ENCODE measurements at regions not wholly inside any gene's neighbourhood (a gene's known extent, or its start where the extent isn't known, plus 50 kb on each side); places are given as distances from the start of the nearest gene placed in this dataset.

DNA sequence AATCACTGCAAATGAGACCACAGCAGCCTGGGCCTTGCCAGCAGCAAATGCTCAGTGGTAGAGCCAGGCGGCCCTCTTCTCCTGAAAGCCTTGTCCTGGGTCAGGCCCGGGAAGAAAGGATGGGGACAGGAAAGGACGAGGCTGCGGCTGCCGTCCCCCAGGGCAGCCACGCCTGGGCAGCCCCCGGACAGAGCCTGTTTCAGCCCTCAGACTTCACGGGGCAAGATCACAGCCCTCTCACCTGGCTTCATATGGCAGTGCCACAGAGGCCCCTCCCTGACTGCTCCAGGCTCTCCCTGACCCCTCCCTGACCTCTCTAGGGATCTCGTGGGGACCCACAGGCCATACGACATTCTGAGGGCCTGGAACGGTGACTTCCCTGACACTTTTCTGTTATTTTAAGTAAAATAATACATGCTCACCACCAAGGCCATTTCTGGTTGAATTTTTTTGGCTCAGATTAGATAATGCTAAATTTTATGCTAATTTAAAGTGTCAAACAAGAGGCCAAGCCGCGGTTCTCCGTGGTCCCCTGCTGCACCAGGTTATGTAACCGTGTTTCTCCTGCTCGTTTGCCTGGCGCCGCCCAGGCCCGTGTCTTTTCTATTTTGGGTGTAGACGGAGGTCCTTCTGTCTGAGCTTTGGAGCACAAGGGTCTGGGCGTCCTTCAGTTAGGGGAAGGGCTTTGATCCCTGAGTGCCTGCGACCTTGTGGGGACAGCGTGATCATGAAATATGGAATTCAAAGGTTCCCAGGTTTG is 59.9 kb upstream of the BHLHE23 start:
- Mint-ChIP-seq H3K4me3 (ENCODE audit: low read depth, unreplicated experiment) (no peak overlapping the region), H3K27ac (ENCODE audit: unreplicated experiment) (no peak overlapping the region), H3K4me1 (ENCODE audit: low read depth, unreplicated experiment) (no peaks in the 10 kb centered on the region), H3K36me3 (ENCODE audit: insufficient read depth, unreplicated experiment) (no peaks in the 10 kb centered on the region), H3K27me3 (ENCODE audit: unreplicated experiment) (peaks cover 93% of the 10 kb centered on the region), H3K9me3 (ENCODE audit: low read depth, unreplicated experiment) (peaks cover 4% of the 10 kb centered on the region)
- DNase-seq, result no peak
- intact Hi-C loops (cut with micrococcal nuclease; ENCODE audit: unreplicated experiment), result no loop called here
- CTCF ChIA-PET, result no interaction called here
- TF ChIP-seq, protein P1, sequence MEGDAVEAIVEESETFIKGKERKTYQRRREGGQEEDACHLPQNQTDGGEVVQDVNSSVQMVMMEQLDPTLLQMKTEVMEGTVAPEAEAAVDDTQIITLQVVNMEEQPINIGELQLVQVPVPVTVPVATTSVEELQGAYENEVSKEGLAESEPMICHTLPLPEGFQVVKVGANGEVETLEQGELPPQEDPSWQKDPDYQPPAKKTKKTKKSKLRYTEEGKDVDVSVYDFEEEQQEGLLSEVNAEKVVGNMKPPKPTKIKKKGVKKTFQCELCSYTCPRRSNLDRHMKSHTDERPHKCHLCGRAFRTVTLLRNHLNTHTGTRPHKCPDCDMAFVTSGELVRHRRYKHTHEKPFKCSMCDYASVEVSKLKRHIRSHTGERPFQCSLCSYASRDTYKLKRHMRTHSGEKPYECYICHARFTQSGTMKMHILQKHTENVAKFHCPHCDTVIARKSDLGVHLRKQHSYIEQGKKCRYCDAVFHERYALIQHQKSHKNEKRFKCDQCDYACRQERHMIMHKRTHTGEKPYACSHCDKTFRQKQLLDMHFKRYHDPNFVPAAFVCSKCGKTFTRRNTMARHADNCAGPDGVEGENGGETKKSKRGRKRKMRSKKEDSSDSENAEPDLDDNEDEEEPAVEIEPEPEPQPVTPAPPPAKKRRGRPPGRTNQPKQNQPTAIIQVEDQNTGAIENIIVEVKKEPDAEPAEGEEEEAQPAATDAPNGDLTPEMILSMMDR (IDR thresholded peaks at IDR 0.05; ENCODE audit: unreplicated experiment), result no peak
- BruUV-seq (replicated peaks), result no TSS peak

DNA sequence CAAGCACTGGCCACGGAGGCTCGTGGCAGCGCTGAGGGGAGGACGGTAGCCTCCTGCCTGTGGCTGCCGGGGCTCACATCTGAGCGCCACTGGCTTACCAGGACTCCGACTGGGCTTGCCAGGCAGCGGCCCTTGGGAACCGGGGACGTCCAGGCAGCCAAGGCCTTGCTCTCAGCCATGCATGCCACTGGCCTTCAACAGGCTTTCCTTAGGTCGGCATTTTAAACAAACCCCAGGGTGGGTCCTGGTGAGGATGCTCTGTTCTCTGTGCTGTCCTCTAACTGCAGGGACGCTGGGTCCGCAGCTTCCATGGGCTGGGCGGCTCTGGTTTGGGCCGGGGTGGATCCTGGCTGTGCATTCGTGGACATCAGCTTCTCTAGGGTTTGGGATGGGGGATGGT is 59.1 kb upstream of the BHLHE23 start:
- H3K9me3 Mint-ChIP-seq (ENCODE audit: low read depth, unreplicated experiment), result peaks cover 12% of the 10 kb centered on the region
- no peak overlapping the region for H3K4me3 Mint-ChIP-seq (ENCODE audit: low read depth, unreplicated experiment)
- CTCF ChIA-PET, result no interaction called here
- no peaks in the 10 kb centered on the region for H3K36me3 Mint-ChIP-seq (ENCODE audit: insufficient read depth, unreplicated experiment)
- TF ChIP-seq, protein P1 (IDR thresholded peaks at IDR 0.05; ENCODE audit: unreplicated experiment), result no peak
- BruUV-seq (replicated peaks), result no TSS peak
- H3K27me3 Mint-ChIP-seq (ENCODE audit: unreplicated experiment), result peaks cover 93% of the 10 kb centered on the region
- no peak overlapping the region for H3K27ac Mint-ChIP-seq (ENCODE audit: unreplicated experiment)
- intact Hi-C loops (cut with micrococcal nuclease; ENCODE audit: unreplicated experiment), result no loop called here
- H3K4me1 Mint-ChIP-seq (ENCODE audit: low read depth, unreplicated experiment), result no peaks in the 10 kb centered on the region
- no peak for DNase-seq

DNA sequence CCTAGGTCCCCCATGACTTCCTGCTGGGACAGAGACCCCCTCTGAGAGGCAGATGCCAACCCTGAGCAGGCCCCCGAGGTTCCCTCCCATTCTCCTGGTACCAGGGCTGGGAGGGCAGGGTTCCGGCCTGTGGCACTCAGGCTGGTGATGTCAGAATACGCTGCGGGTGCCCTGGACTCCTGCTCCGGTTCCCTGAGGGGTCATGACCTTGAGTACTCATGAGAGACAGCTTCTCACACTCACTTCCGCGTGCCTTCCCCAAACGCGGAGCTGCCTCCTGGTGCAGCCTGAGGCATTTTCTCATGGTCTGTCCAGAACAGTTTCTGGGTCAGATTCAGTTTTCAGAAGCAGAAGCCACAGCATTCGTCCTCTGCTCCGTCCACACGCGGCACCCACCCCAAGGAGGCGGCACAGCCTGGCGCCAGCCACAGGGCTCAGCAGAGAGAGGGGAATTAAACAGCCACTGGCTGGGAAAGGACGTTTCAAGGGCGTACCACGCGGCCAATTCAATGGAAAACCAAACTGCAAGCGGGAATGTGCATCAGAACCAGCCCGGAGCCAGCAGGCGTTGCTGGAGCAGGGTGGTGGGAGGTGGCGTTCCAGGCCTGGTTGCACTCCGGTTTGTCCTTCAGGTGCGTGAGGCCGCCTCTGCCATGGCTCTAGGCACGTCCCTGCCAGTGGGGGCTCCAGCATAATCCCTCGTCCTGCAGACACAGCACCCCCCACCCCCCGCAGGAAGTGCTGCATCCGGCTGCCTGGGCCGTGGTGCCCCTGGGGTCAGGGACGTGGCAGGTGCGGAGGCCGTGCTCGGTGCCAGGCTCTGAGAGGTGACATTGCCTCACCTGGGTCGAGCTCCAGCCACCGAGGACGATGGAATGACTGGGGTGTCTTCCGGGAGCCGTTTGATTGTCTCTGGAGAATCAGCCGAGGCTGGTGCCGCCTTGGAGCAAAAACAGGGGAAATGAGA is 58.3 kb upstream of the BHLHE23 start:
- intact Hi-C loops (cut with micrococcal nuclease; ENCODE audit: unreplicated experiment), result no loop called here
- CTCF ChIA-PET, result no interaction called here
- Mint-ChIP-seq H3K27ac (ENCODE audit: unreplicated experiment) (no peak overlapping the region), H3K36me3 (ENCODE audit: insufficient read depth, unreplicated experiment) (no peaks in the 10 kb centered on the region), H3K4me1 (ENCODE audit: low read depth, unreplicated experiment) (no peaks in the 10 kb centered on the region), H3K9me3 (ENCODE audit: low read depth, unreplicated experiment) (peaks cover 12% of the 10 kb centered on the region), H3K4me3 (ENCODE audit: low read depth, unreplicated experiment) (no peak overlapping the region), H3K27me3 (ENCODE audit: unreplicated experiment) (peaks cover 88% of the 10 kb centered on the region)
- BruUV-seq (replicated peaks), result no TSS peak
- no peak for DNase-seq
- TF ChIP-seq, protein P1 (IDR thresholded peaks at IDR 0.05; ENCODE audit: unreplicated experiment), result no peak

DNA sequence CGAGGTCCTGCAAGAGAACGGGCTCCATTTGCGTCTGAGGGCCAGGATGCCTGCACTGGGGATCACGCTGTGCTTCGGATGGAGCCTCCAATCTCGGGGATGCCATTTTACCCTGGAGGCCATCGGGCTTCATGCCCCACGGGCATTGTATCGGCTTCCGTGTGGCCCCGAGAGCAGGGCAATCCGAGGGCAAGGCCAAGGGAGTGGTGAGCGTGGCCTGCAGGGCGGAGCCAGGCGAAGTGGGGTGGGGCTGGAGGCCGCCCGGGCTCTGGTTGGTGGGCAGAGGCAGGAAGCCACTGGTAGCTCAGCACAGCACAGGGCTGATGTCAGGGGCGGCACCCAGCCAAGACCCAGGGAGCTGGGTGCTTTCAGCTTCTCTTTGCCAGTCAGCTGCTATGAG is 57.5 kb upstream of the BHLHE23 start:
- Mint-ChIP-seq H3K27ac (ENCODE audit: unreplicated experiment) (no peak overlapping the region), H3K4me3 (ENCODE audit: low read depth, unreplicated experiment) (no peak overlapping the region), H3K9me3 (ENCODE audit: low read depth, unreplicated experiment) (peaks cover 12% of the 10 kb centered on the region), H3K27me3 (ENCODE audit: unreplicated experiment) (peaks cover 80% of the 10 kb centered on the region), H3K4me1 (ENCODE audit: low read depth, unreplicated experiment) (no peaks in the 10 kb centered on the region), H3K36me3 (ENCODE audit: insufficient read depth, unreplicated experiment) (no peaks in the 10 kb centered on the region)
- TF ChIP-seq, protein P1 (IDR thresholded peaks at IDR 0.05; ENCODE audit: unreplicated experiment), result no peak
- intact Hi-C loops (cut with micrococcal nuclease; ENCODE audit: unreplicated experiment), result no loop called here
- peak; percentile 40 for DNase-seq
- CTCF ChIA-PET, result no interaction called here
- no TSS peak for BruUV-seq (replicated peaks)

All from Calu3 (cell line).